Astrocyte of the cerebellum (primary cell): ENCODE measurements at regions not wholly inside any gene's neighbourhood (a gene's known extent, or its start where the extent isn't known, plus 50 kb on each side); places are given as distances from the start of the nearest gene placed in this dataset.

Source experiments
- DNase-seq: peaks from one replicate; pipeline ENCODE4 v3.0.0-alpha.2; 2011; ENCODE audit warnings: low read depth
- H3K4me3 ChIP-seq: 2 replicates; pipeline ENCODE4 v1.5.1; 2011; ENCODE audit warnings: mild to moderate bottlenecking, low read depth, low read length, moderate library complexity
- in situ Hi-C: cut with HindIII; loops from 2 replicates; pipeline ENCODE4 v1.10.0; 2017; ENCODE audit warnings: low sequenced_read_pairs
- TF ChIP-seq, protein P1 (sequence below): IDR thresholded peaks from 2 replicates; pipeline ENCODE4 v1.5.1; 2012; ENCODE audit warnings: low read length, low read depth, moderate library complexity, mild to moderate bottlenecking; ENCODE audit errors: missing control alignments

GRCh38 chr6:114897536-114897935 is 554.7 kb upstream of the HS3ST5 start:
- in situ Hi-C loops, result no loop called here
- TF ChIP-seq, protein P1, sequence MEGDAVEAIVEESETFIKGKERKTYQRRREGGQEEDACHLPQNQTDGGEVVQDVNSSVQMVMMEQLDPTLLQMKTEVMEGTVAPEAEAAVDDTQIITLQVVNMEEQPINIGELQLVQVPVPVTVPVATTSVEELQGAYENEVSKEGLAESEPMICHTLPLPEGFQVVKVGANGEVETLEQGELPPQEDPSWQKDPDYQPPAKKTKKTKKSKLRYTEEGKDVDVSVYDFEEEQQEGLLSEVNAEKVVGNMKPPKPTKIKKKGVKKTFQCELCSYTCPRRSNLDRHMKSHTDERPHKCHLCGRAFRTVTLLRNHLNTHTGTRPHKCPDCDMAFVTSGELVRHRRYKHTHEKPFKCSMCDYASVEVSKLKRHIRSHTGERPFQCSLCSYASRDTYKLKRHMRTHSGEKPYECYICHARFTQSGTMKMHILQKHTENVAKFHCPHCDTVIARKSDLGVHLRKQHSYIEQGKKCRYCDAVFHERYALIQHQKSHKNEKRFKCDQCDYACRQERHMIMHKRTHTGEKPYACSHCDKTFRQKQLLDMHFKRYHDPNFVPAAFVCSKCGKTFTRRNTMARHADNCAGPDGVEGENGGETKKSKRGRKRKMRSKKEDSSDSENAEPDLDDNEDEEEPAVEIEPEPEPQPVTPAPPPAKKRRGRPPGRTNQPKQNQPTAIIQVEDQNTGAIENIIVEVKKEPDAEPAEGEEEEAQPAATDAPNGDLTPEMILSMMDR, result no peak
- no peak overlapping the region for H3K4me3 ChIP-seq
- DNase-seq, result no peak

DNA sequence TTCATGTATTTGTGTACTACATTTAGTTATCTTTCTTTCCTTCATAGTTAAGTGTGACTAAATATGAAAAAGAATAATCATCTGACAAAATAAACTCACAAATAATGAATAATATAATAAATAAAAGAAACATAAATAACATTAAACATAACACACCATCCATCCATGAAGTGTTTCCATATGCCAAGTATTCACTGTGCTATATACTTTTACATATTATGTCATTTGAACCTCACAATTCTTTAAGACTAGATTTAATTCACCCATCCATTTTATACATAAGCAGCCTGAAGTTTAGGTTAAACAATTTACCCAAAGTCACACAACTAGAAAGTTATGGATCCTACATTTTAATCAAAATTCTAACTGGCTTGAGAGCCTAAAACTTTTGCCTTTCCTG is 549.4 kb upstream of the HS3ST5 start:
- DNase-seq, result no peak
- TF ChIP-seq, protein P1, result no peak
- in situ Hi-C loops, result no loop called here
- no peak overlapping the region for H3K4me3 ChIP-seq

GRCh38 chr6:114888241-114888640 is 545.4 kb upstream of the HS3ST5 start:
- TF ChIP-seq, protein P1, result no peak
- H3K4me3 ChIP-seq, result no peak overlapping the region
- in situ Hi-C loops, result no loop called here
- DNase-seq, result no peak

GRCh38 chr6:114886670-114887436 is 544.0 kb upstream of the HS3ST5 start:
- TF ChIP-seq, protein P1, result no peak
- in situ Hi-C loops, result no loop called here
- H3K4me3 ChIP-seq, result no peak overlapping the region
- DNase-seq, result no peak

DNA sequence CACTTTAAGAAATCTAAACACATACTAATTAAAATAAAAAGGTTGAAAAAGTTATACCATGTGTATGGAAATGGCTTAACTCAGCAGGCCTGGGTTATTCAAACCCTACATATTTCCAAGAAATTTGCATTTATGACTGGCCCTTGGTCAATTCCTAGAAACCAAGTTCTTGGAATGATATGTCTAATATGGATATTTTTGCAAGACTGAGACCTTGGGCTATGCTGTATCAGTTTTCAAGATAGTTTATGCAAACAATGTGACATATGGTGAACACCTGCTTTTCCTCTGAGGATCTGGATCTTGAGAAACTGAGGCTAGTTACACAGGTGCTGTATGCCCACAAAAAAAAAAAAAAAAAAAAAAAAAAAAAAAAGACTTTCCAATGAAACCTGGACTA is 536.9 kb upstream of the HS3ST5 start:
- H3K4me3 ChIP-seq, result no peak overlapping the region
- in situ Hi-C loops, result no loop called here
- no peak for DNase-seq
- TF ChIP-seq, protein P1, result no peak

DNA sequence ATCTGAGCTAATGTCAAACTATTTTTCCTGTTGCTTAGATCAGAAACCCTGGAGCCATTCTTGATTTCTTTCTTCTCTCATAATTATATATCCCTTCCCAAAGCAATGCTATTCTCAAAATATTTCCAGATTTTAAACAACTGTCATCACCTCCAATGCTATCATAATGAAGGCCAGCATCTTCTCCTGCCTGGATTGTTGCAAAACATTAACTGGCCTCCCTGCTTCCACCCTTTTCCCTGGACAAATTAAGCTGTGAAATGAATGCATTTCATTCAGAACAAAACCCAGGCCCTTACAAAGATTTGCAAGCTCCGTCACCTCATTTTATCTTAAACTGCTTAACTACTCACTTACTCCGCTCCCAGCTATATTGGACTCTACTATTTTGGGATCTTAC is 535.3 kb upstream of the HS3ST5 start:
- TF ChIP-seq, protein P1, result no peak
- H3K4me3 ChIP-seq, result no peak overlapping the region
- in situ Hi-C loops, result no loop called here
- no peak for DNase-seq
